Fibroblast of skin of back (primary cell): ENCODE measurements at regions not wholly inside any gene's neighbourhood (a gene's known extent, or its start where the extent isn't known, plus 50 kb on each side); places are given as distances from the start of the nearest gene placed in this dataset.

Experiments
- DNase-seq: peaks from one replicate; pipeline ENCODE4 v3.0.0-alpha.2; 2013

- no peak for DNase-seq
These were observed 90.0 kb upstream of the PRR5 start for GRCh38 chr22:44611880-44612496.

- DNase-seq: no peak
These were observed 91.9 kb upstream of the PRR5 start for GRCh38 chr22:44610071-44610470.

- no peak for DNase-seq
These were observed 92.5 kb upstream of the PRR5 start for GRCh38 chr22:44609400-44609988.

GRCh38 chr22:44608597-44609399 lies 93.2 kb upstream of the PRR5 start:
- no peak for DNase-seq

GRCh38 chr22:44606126-44606525 lies 95.9 kb upstream of the PRR5 start:
- DNase-seq: no peak

- no peak for DNase-seq
These were observed 96.5 kb upstream of the PRR5 start for GRCh38 chr22:44605486-44605885.

- DNase-seq: no peak
These were observed 97.0 kb upstream of the PRR5 start for GRCh38 chr22:44604991-44605390.

- DNase-seq: no peak
These were observed 97.5 kb upstream of the PRR5 start for GRCh38 chr22:44604455-44604854.

- no peak for DNase-seq
These were observed 98.2 kb upstream of the PRR5 start for GRCh38 chr22:44603767-44604166.

GRCh38 chr22:44601725-44602124 lies 100.3 kb upstream of the PRR5 start:
- no peak for DNase-seq

GRCh38 chr22:44601189-44601588 lies 100.8 kb upstream of the PRR5 start:
- no peak for DNase-seq

GRCh38 chr22:44600207-44600785 lies 101.7 kb upstream of the PRR5 start:
- no peak for DNase-seq

GRCh38 chr22:44599500-44600140 lies 101.6 kb upstream of the RTL6 start:
- no peak for DNase-seq

GRCh38 chr22:44599084-44599483 lies 101.1 kb upstream of the RTL6 start:
- no peak for DNase-seq

- DNase-seq: no peak
These were observed 99.6 kb upstream of the RTL6 start for GRCh38 chr22:44597616-44598015.

GRCh38 chr22:44596396-44597125 lies 98.5 kb upstream of the RTL6 start:
- DNase-seq: no peak

- no peak for DNase-seq
These were observed 97.9 kb upstream of the RTL6 start for GRCh38 chr22:44595841-44596341.

GRCh38 chr22:44594951-44595350 lies 96.9 kb upstream of the RTL6 start:
- DNase-seq: no peak

- no peak for DNase-seq
These were observed 94.8 kb upstream of the RTL6 start for GRCh38 chr22:44592824-44593148.

- DNase-seq: no peak
These were observed 94.2 kb upstream of the RTL6 start for GRCh38 chr22:44592126-44592823.

GRCh38 chr22:44591146-44591790 lies 93.2 kb upstream of the RTL6 start:
- no peak for DNase-seq
